ENCODE measurements at regions not wholly inside any gene's neighbourhood (a gene's known extent, or its start where the extent isn't known, plus 50 kb on each side); places are given as distances from the start of the nearest gene placed in this dataset.
A peak's percentile ranks its signal among the peaks of the same experiment; 100 is the strongest.

DNA sequence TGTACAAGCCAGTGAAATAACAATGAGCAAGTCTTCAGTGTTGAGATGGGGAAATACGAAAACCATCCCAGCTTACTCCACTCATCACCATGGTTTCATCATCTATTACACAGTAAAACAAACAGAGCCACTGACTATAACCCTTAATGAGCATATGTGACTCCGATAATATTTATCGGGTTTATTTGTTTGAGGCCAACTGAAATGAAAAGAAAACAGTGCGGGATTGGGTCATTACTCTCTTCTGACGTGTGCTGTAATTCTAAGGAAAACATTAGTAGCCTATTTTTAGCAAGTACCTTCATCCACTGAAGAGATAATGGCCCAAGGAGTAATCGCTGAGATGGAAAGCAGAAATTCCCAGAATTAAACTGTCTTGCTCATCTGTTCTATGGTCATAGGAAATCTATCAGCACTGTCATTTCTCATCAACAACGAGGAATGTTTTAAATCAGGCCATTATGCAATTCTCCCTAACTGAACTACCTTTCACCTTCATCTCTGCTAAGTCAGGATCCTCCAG lies 716.5 kb downstream of the INHBA start:
- TF ChIP-seq, protein P1, sequence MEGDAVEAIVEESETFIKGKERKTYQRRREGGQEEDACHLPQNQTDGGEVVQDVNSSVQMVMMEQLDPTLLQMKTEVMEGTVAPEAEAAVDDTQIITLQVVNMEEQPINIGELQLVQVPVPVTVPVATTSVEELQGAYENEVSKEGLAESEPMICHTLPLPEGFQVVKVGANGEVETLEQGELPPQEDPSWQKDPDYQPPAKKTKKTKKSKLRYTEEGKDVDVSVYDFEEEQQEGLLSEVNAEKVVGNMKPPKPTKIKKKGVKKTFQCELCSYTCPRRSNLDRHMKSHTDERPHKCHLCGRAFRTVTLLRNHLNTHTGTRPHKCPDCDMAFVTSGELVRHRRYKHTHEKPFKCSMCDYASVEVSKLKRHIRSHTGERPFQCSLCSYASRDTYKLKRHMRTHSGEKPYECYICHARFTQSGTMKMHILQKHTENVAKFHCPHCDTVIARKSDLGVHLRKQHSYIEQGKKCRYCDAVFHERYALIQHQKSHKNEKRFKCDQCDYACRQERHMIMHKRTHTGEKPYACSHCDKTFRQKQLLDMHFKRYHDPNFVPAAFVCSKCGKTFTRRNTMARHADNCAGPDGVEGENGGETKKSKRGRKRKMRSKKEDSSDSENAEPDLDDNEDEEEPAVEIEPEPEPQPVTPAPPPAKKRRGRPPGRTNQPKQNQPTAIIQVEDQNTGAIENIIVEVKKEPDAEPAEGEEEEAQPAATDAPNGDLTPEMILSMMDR (IDR thresholded peaks at IDR 0.05), result no peak
- peak; percentile 28 for TF ChIP-seq POLR2AphosphoS5 (IDR thresholded peaks at IDR 0.05)
